Stomach (tissue), 4 donors: ENCODE measurements at regions not wholly inside any gene's neighbourhood (a gene's known extent, or its start where the extent isn't known, plus 50 kb on each side); places are given as distances from the start of the nearest gene placed in this dataset.

ENCODE experiments used
- EP300 ChIP-seq: sonication (generic); formaldehyde crosslinking; IDR thresholded peaks from one replicate; pipeline ENCODE4 v1.6.1; 2017; ENCODE audit warnings: antibody characterized with exemption
- TF ChIP-seq, protein P1 (sequence below), 7 experiments: fragments of 450-650 bp in 4 of 7; fragments of 200-600 bp in 3 of 7; sonication (generic) in 3 of 7; IDR thresholded peaks; one replicate each; pipeline ENCODE4 v1.5.1; 2016 to 2019; ENCODE audit warnings: antibody characterized with exemption in 7 of 7, control low read depth in 2 of 7, mild to moderate bottlenecking in 1 of 7

DNA sequence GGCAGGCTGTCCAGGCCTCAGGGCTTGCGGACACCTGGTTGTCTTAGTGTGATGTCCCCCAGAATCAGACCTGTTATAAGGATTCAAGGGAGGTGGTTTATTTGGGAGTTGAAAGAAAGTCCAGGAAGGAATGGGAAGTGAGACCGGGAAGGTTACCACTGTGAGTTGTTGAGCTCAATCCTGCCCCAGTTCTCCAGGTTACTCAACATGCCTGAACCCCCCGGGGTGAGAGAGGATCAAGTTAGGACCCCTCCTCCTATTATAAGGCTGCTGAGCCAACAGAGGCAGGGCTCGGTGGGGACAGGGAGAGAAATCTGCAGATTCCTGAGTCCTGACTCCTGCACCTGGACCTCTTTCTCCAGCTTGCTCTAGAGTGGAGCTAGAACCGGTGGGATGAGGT, 86.4 kb downstream of the MRM1 start:
- TF ChIP-seq, protein P1, sequence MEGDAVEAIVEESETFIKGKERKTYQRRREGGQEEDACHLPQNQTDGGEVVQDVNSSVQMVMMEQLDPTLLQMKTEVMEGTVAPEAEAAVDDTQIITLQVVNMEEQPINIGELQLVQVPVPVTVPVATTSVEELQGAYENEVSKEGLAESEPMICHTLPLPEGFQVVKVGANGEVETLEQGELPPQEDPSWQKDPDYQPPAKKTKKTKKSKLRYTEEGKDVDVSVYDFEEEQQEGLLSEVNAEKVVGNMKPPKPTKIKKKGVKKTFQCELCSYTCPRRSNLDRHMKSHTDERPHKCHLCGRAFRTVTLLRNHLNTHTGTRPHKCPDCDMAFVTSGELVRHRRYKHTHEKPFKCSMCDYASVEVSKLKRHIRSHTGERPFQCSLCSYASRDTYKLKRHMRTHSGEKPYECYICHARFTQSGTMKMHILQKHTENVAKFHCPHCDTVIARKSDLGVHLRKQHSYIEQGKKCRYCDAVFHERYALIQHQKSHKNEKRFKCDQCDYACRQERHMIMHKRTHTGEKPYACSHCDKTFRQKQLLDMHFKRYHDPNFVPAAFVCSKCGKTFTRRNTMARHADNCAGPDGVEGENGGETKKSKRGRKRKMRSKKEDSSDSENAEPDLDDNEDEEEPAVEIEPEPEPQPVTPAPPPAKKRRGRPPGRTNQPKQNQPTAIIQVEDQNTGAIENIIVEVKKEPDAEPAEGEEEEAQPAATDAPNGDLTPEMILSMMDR (IDR thresholded peaks at IDR 0.05): no peak
- TF ChIP-seq EP300: no peak
